CD1c-positive myeloid dendritic cell (primary cell): ENCODE measurements at regions not wholly inside any gene's neighbourhood (a gene's known extent, or its start where the extent isn't known, plus 50 kb on each side); places are given as distances from the start of the nearest gene placed in this dataset.
"Not testable (repeated sequence)": the region's sequence is repeated elsewhere in the genome, so short reads cannot be mapped to it uniquely, and the experiment has no call there.

Experiments
- DNase-seq: peaks from one replicate; pipeline ENCODE4 v3.0.0-alpha.2; 2016; ENCODE audit errors: extremely low spot score

DNA sequence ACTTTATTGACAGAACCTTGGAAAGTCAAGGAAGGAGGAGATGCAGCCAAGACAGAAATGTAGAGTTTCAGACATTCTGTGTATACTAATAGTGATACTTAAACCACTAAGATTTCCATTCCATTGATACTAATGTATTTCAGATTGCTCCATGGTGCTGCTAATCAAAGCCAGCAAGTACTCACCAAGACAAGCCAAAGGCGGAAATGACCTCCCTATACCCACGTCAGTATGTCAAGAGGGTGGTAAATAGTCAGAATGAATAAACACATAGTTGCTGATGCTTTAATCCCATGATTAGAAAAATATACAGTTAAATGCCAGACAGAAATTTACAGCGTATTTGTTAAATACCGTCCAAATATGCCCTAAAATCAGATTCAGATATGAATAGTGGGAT lies 417.8 kb upstream of the INTU start:
- no peak for DNase-seq

DNA sequence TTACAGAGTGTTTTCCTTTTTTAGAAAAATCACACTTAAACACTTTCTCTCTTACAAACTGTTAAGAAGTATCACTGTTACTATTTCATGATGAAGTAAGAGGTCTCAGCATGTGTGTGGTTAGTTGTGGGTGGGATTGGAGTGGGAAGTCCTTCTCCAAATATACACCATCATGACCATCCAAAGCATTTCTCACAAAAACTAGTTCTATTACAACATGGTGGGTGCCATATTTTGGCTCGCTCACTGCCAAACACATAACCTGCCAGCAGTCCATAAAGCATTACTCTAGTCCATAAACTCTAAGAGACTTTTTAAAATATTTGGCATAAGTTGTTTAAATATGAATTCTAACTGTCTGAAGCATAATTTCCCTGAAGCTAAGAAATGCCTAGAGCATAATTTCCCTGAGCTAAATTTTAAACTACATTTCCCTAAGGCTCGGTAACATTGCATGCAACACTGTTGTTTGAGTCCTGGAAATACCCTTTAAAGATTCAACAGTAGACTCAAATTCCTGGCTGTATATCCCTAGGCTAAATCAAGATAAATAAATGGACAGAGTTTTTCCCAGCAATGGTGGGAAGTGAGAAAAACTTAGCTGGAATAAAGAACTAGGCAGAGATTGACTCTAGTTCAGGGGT lies 415.0 kb upstream of the INTU start:
- no peak for DNase-seq

DNA sequence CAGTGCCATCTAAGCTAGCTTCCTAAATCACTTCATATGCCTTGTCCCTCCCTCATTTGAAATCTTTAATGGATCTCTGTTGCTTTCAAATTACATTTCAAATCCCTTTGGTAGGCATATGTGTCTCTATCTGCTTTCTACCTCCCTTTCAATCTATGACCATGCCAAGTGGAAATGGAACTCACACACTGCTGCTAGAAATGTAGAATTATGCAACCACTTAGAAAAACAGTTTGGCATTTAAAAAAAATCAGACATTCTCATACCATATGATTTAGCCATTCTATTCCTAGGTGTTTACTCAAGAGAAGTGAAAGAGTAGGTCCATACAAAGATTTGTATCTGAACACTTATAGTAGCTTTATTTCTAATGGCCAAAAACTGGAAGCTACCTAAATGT lies 413.5 kb upstream of the INTU start:
- no peak for DNase-seq

DNA sequence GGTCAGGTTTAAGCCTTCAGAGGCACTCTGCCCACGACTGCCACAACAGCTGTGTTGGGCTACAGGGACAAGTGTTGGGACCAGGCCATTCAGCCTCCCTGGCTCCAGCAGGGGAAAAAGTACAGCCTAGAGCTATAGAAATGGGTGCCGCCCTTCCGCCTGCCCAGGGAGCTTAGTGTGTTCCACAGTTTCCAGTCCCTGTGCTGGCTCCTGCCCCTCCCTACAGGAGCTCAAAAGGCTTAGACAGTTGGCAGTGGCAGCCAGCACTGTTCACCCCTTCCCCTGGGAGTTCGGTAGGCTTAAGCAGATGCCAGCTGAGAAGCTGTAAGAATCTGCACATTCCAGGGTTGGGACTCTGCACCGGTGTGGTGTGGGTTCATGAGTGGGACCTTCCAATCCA lies 408.2 kb upstream of the INTU start:
- no peak for DNase-seq

DNA sequence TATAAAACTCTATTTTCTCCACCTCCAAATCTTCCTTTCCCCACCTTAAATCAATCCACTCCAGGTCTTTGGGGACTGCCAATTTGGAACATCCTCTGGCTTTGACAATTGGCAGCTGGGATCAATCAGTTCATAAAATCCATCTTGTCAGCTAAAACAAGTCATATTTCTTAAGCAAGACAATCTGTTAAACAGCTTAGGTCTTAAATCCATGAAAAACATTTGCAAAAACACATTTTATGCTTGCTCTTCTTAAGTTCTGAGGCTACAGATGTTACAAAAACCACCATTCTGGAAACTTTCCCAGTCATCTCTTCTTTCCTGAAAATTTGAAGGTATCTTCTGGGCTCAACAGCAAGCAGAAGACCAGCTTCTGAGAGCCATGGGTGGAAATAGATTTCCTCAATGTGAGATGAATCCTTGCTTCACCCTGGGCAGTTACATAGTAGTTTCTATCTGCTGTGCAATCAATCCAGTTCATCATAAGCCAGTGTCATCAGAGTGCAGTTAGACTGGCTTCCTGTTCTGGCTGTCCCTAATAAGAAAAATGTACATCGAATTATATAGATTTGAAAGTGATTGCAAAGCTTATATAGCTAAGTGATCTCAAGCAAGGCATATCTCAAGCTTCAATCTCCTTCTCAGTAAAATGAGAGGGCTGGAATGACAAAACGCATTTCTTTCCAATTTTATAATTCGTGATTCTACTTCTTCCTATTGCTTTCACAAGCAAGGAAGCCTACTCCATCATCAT lies 402.7 kb upstream of the INTU start:
- DNase-seq = no peak

DNA sequence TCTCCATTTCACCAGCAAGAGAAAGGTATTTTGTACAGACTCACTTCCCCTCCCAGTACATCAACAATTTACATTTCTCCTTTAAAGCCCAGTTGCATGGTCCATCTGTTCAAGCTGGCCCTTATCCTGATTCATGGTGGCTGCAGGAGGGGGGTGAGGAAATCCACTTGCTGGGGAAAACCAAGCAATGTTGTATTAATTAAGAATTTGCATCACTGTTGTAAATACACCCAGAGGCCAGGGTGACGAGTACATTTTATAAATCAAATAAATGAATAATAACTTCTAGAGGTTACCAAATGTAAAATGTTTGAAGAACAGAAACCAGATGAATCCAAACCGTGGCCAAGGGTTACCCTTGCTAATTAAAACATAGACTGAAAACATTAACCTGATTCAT lies 395.9 kb upstream of the INTU start:
- DNase-seq = no peak

DNA sequence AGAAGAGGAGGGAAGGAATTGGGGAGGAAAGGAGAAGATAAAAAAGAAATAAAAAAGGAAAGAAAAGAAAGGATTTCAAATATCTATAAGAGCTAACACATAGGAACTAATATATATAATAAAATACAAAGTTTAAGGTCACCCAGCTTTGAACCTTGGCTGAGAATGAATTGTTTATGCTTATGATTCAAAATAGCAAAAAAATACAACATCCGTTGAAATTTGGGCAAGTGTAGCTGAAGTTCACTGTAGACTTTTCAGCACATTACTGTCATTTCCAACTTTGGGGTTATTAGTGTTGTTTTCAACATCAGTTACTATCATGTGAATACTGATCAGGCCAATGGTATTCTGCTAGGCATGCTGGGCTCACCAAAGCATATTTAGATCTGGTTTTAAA lies 395.2 kb upstream of the INTU start:
- no peak for DNase-seq

DNA sequence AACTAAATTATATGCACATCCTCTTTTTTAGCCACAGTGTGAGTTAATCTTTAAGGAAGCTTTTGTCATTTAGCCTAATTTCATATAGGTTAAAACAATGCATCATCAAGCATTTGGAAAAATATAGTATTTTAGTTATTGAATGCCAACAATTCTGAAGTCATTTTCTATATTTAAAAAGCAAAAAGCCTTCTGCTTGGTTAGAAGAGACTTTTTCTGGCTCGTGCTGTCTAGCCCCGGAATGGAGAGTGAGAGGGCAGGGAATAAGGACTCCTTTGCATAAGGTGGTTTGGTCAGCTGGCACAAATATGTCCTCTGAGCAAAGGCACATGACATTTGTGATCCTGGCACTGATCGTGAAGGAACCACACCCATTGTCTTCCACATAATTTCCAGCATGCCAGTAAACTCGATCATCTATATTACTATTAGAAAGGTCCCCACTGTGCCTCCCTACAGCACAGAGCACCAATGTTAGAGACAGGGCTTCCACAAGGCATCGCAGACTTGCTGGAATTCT lies 393.7 kb upstream of the INTU start:
- DNase-seq = no peak

DNA sequence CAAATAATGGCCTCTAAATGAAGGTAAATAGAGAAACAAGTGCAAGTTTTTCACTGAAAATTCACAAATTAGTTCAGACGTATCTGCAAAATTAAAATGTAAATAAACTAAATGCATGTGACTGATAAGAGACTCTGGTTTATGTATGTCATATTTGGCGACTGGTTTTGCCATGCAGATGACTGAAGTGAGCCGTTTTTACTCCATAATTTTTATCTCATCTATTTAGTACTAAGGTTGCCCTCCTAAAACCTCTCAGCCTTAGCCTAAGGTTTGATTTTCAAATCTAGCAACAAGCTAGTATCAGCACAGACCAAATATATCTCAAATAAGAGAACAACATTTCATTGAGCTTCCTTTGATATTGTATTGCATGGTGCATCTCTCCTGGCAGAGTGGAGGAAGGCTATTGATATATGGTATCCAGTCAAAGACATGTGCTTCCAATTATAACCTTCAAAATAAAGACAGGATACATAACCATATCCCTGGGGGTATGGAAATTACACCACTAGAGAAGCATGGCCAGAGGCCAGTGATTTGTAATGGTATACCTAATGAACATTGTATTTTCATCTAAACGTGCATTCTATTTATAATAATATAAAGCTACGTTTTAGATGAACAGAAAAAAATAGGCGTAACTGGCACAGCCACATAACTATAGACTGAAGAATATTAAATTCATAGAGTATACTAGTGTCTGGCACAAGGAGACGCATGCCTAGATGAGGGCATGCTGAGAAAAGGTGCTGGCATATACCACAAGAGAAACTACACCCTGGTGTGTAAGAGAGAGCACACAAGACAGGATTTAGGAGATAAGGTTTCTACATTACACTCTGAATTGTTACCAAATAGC lies 392.6 kb upstream of the INTU start:
- DNase-seq = no peak

DNA sequence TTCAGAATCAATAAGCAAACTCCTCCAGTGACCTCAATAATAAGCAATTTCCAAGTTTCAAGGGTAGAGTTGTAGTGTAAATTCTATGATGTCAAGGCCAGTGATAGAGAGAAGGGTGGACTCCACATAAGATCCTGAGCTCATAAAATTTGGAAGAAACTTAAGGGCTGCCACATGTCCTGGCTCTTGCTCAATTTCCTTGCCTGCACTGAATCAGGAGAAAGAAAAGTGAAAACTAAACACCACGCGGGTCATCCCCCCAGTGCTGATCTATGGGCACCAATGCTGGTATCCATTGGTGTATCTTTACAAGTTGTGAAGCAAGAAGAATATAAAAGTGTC lies 392.0 kb upstream of the INTU start:
- no peak for DNase-seq

DNA sequence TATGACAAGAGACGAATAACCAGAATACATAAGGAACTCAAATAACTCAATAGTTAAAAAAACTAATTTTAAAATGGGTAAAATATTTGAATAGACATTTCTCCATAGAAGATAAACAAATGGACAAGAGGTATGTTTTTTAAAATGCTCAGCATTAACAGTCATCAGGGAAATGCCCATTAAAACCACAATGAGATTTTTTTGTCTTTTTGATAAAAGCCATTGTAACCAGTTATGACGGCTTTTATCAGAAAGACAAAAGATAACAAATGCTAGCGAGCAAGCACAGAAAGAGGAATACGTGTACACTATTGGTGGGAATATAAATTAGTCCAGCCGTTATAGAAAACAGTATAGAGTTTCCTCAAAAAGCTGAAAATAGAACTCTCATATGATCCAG lies 388.2 kb upstream of the INTU start:
- no peak for DNase-seq

DNA sequence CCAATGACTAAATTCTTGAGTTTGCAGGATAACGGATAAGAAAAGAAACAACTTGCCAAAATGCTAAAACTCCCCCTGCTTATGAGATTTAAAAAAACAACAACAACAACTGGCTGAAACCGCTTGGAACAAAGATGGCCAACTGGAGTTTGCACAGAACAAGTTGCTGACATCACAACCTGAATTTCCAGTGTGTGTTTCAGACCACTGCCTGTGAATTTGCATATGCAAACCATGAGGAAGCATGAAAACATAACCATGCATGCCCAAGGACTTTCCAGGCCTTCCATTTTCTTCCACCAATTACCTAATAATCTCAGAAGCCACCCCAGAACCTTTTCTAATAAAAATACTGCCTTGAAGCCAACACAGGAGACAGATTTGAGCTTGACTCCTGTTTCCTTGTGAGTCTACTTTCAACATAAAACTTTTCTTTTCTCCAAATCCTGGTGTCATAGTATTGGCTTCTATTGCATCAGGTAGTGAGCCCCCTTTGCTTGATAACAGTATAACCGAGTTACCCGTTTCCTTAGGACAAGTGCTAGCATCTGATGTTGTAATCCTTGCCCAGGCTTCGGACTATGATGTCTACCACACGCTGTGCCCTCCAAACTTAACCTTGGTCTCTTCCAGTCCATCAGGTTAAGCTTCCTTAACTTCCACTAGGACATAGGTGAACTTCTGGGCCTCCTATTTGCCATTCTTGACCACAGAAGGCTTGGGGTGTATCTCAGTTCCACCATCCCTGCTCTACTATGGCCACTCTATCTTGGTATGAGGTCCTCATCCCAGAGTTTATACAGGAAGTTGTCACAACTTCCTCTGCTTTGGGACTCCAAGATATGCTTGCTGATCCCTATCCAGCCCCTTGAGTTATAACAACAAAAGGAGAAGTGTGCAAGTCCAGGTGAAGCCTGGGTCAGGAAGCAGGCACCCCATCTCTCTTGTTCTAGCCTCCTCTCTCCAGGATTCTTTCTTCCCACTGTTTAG lies 385.5 kb upstream of the INTU start:
- no peak for DNase-seq

DNA sequence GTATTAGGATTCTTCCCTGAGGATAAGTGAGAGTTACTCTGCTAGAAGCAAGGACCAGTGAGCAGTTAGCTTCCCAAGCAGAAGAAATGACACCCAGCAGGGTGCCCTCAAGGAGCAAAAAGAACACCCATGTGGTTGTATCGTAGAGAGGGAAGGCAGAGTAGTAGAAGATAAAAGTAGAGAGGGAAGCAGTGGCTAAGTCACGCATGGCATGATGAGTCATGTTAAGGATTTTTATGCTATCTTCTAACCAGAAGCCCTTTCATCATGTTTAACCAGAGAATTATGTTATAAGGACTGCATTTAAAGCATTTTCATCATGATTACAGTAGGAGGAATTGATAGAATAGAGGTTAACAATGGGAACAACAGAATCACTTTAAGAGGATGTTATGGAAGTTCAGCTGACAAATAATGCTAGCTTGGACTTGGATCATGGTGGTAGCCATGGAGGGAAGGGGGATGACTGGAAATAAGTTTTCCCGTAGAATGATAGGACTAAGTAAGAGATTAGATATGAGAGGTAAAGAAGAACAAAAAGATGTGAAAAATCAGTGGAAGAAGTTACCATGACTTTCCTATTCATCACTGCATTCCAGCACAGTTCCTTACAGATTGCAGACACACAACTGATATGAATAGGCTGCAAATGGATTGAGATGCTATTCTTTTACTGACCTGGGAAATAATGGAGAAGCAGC lies 383.5 kb upstream of the INTU start:
- no peak for DNase-seq

DNA sequence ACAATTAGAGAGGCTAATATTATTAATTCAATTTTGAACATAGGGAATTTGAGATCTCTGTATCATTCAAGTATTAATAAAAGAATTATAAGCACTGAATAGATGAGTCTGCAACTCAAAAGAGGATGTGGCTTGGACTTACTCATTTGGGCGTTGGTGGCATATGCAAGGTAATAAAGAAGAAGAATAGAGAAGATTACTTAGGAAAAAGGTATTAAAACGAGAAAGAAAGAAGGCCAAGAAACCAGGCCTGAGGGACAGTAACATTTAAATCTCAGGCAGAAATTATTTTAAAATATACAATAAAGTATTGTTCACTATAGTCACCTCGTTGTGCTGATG lies 383.0 kb upstream of the INTU start:
- no peak for DNase-seq

DNA sequence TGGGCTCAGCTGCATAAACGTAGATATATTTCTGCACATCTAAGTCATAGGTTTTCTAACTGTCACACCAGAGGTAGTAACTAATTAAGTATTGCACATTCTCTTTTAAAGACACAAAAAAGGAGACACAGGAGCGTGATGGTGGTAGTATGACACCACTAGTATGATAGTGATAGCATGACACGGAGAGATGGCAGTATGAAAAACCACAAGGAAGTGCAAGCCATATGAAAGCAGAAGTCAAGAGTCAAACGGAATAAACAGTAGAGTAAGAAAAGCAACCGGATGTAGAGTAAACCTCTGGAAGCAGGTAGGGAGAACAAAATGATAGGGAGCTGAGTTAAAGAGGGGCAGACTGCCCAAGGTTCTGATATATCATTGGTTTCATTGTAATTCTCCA lies 382.2 kb upstream of the INTU start:
- no peak for DNase-seq

DNA sequence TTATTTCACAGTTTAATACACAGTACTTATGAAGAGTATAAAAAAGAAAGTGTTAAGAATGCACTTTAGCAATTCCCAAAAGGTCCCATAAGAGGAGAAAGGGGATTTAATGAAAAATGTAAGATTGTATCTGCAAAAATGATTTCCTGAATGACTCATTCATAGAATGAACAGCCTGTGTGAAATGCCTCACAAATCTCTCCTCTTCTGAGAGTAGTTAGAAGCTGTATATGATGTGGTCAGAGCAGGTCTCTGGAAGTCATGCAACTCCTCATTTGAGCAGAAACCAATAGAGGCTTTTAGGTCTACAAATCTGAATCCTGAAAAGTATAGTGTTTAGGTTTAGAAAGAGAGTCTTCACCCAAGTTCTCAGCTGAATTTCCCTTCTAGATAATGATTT lies 381.3 kb upstream of the INTU start:
- no peak for DNase-seq

DNA sequence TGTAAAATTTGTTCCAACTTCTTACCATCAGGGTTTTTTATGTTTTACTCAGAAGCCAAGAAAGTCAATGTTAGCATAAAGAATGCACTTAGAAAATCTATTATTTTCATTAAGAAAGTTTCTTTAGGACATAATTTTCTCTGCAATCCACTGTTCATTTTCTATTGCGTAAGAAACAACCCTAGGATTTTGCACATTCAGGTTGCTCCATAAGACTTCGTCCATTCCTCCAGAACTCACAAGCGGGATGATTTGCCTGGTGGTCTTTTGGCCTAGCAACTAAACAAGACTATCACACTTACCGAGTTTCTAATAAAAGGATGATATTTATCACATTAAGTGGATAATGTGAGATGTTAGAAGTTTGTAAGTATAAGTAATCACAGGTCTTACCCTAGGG lies 376.3 kb upstream of the INTU start:
- DNase-seq = no peak

DNA sequence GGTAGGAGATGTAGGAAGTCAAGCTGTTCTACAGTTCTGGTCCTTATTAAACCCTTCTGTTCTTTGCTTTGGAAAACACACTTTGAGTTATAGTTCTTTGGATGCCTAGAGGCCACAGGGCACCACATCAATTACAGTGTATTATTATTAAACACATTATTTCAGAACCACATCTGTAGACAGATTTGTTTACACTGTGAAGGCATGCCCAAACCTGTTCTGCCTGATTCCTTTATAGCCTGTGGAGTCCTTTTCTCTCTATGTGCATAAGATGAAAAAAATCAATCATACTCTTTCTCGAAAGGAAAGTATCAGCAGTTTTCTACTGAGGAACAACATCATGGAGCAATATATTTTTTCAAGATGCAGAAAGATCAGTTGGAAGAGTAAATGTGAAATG lies 371.3 kb upstream of the INTU start:
- no peak for DNase-seq

DNA sequence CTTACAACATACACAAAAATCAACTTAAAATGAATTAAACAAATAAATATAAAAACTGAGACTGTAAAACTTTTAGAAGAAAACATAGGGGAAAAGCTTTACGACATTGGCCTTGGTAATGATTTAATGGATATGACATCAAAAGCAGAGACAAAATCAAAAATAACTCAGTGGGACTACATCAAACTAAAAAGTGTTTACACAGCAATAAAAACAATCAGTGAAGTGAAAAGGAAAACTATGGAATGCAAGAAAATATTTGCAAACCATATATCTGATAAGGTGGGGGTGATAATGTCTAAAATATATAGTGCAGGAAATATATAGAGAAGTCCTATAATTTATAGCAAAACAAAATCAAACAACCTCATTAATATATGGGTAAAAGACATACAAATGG lies 364.4 kb upstream of the INTU start:
- DNase-seq = no peak

DNA sequence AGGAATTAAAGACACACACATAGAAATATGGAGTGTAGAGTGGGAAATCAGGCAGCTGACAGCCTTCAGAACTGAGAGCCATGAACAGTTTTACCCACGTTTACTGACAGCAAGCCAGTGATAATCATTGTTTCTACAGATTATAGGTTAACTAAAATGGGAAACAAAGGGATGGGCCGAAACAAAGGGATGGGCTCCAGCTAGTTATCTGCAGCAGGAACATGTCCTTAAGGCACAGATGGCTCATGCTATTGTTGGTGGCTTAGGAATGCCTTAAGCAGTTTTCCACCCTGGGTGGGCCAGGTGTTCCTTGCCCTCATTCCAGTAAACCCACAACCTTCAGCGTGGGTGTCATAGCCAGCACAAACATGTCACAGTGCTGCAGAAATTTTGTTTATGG lies 355.7 kb upstream of the INTU start:
- not testable (repeated sequence) for DNase-seq

DNA sequence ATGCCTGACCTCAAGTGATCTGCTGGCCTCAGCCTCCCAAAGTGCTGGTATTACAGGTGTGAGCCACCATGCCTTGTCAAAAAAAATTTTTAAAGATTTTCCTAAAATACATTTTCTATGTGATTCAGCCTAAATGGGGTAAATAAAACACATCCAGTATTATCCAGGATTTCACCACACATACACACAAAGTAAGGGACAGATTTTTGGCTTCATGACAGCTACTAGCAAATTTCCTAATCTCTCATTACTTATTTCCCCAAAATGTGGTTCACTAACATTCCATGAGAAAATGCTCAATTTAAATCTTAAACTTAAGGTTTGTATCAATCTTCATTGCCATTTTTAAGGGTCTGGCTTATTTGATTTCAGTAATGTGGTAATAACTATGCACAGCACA lies 348.5 kb upstream of the INTU start:
- no peak for DNase-seq
